GM12878 (cell line): ENCODE measurements at regions not wholly inside any gene's neighbourhood (a gene's known extent, or its start where the extent isn't known, plus 50 kb on each side); places are given as distances from the start of the nearest gene placed in this dataset.

Experiments used
- ATAC-seq: fragments of 200-7000 bp; cut with Tn5 transposase; 3 replicates; pipeline ENCODE4 v1.9.1; 2020; ENCODE audit warnings: mild to moderate bottlenecking, moderate library complexity
- BruUV-seq: library from RNA; stranded (reverse); fragments of 400-500 nt; replicated peaks from 2 replicates; lab custom pipeline; 2021; lab: Mats Ljungman, UMichigan
- CTCF ChIA-PET: fragments of 300-600 bp; sonication (Branson Sonifier 250); formaldehyde crosslinking; extraction: SDS; loops from one replicate; lab custom pipeline; 2021; ENCODE audit warnings: inconsistent platforms; lab: Yijun Ruan, JAX
- POLR2A ChIA-PET: fragments of 350-600 bp; formaldehyde crosslinking; extraction: SDS; loops from one replicate; lab custom pipeline; 2021; ENCODE audit warnings: inconsistent platforms; lab: Charles Lee
- RAD21 ChIA-PET: fragments of 300-600 bp; sonication (Branson Sonifier 250); formaldehyde crosslinking; loops from one replicate; lab custom pipeline; 2023; ENCODE audit warnings: antibody characterized with exemption; ENCODE audit not compliant: unreplicated experiment; lab: Charles Lee
- SMC1A ChIA-PET: fragments of 300-600 bp; sonication (Branson Sonifier 250); formaldehyde crosslinking; loops from one replicate; lab custom pipeline; 2023; ENCODE audit not compliant: unreplicated experiment, uncharacterized antibody; lab: Charles Lee
- DNase-seq: peaks from one replicate; pipeline ENCODE4 v3.0.0-alpha.2; 2011; ENCODE audit warnings: low read depth, low spot score
- FAIRE-seq: peaks from 3 replicates; lab custom pipeline; 2011; peaks lifted over from hg19 to GRCh38; lab: Jason Lieb, UNC
- H2AFZ ChIP-seq: 2 replicates; pipeline ENCODE4 v1.6.0; 2011; ENCODE audit warnings: low read depth, low read length, control low read depth; ENCODE audit not compliant: control insufficient read depth
- H3K27ac ChIP-seq: 2 replicates; pipeline ENCODE4 v1.5.1; 2011; ENCODE audit warnings: control low read depth; ENCODE audit not compliant: control insufficient read depth, insufficient read depth
- H3K27me3 ChIP-seq, 2 experiments: replicated peaks in 1 of 2; 2 replicates each; pipeline versions ENCODE4 v1.6.0 to v1.6.1; 2011; ENCODE audit warnings: low read length in 1 of 2; ENCODE audit not compliant: control insufficient read depth in 2 of 2, insufficient read depth in 2 of 2
- H3K36me3 ChIP-seq, 2 experiments: 2 replicates each; pipeline ENCODE4 v1.5.1; 2011; ENCODE audit warnings: low read length in 1 of 2; ENCODE audit not compliant: control insufficient read depth in 2 of 2, insufficient read depth in 2 of 2
- H3K4me1 ChIP-seq: 2 replicates; pipeline ENCODE4 v1.6.1; 2011; ENCODE audit warnings: mild to moderate bottlenecking, low read length, moderate library complexity, mixed read lengths; ENCODE audit not compliant: control insufficient read depth, insufficient read depth
- H3K4me2 ChIP-seq: 2 replicates; pipeline ENCODE4 v1.6.0; 2011; ENCODE audit warnings: control low read depth; ENCODE audit not compliant: control insufficient read depth, insufficient read depth
- H3K4me3 ChIP-seq: fragments of 200-600 bp; sonication (generic); 2 replicates; pipeline ENCODE4 v1.5.1; 2016
- H3K79me2 ChIP-seq: 2 replicates; pipeline ENCODE4 v1.6.0; 2011; ENCODE audit warnings: low read length; ENCODE audit not compliant: control insufficient read depth, insufficient read depth
- H3K9ac ChIP-seq: 2 replicates; pipeline ENCODE4 v1.8.0; 2011; ENCODE audit warnings: low read length, control low read depth, mixed read lengths; ENCODE audit not compliant: control insufficient read depth, insufficient read depth
- H3K9me3 ChIP-seq: replicated peaks from 3 replicates; pipeline ENCODE4 v1.5.1; 2011; ENCODE audit warnings: mild to moderate bottlenecking, low read length; ENCODE audit not compliant: control insufficient read depth, insufficient read depth
- H4K20me1 ChIP-seq: 2 replicates; pipeline ENCODE4 v1.6.0; 2011; ENCODE audit not compliant: control insufficient read depth, insufficient read depth
- BCLAF1 ChIP-seq: fragments of 450-650 bp; IDR thresholded peaks from 2 replicates; pipeline ENCODE4 v1.6.1; 2017; ENCODE audit warnings: antibody characterized with exemption, mild to moderate bottlenecking, moderate library complexity
- CBX5 ChIP-seq: sonication (generic); IDR thresholded peaks from 2 replicates; pipeline ENCODE4 v1.6.1; 2016; ENCODE audit warnings: low read depth, moderate library complexity, mild to moderate bottlenecking, inconsistent platforms
- CREB1 ChIP-seq: IDR thresholded peaks from 2 replicates; pipeline ENCODE4 v1.6.1; 2012; ENCODE audit warnings: low read depth, mild to moderate bottlenecking, inconsistent platforms
- E2F4 ChIP-seq: IDR thresholded peaks from 2 replicates; pipeline ENCODE4 v1.6.1; 2012; ENCODE audit warnings: low read depth, low read length, improper control_type of control experiment
- JUND ChIP-seq: IDR thresholded peaks from 2 replicates; pipeline ENCODE4 v1.6.1; 2012; ENCODE audit warnings: low read depth, mild to moderate bottlenecking, low read length, improper control_type of control experiment, moderate library complexity
- KDM1A ChIP-seq: fragments of 200-600 bp; sonication (generic); IDR thresholded peaks from 2 replicates; pipeline ENCODE4 v1.6.1; 2016; ENCODE audit warnings: borderline replicate concordance
- MYC ChIP-seq: IDR thresholded peaks from 2 replicates; pipeline ENCODE4 v1.6.1; 2011; ENCODE audit warnings: mild to moderate bottlenecking, low read length, moderate library complexity, inconsistent platforms; ENCODE audit not compliant: insufficient read depth, insufficient replicate concordance, insufficient read length, severe bottlenecking
- POLR2A ChIP-seq: IDR thresholded peaks from 2 replicates; pipeline ENCODE4 v1.6.1; 2011; ENCODE audit warnings: low read depth, mild to moderate bottlenecking, low read length
- RAD21 ChIP-seq: IDR thresholded peaks from 2 replicates; pipeline ENCODE4 v1.6.1; 2011; ENCODE audit warnings: mild to moderate bottlenecking, low read depth, low read length, moderate library complexity; ENCODE audit not compliant: insufficient read depth
- SREBF1 ChIP-seq: IDR thresholded peaks from 2 replicates; pipeline ENCODE4 v1.6.1; 2012; ENCODE audit warnings: mild to moderate bottlenecking, low read length
- SUPT20H ChIP-seq: IDR thresholded peaks from 2 replicates; pipeline ENCODE4 v1.6.1; 2011; ENCODE audit warnings: low read depth, mild to moderate bottlenecking, low read length, moderate library complexity, borderline replicate concordance; ENCODE audit not compliant: control insufficient read depth
- ZBTB40 ChIP-seq: fragments of 450-650 bp; IDR thresholded peaks from 2 replicates; pipeline ENCODE4 v1.6.1; 2016; ENCODE audit warnings: mild to moderate bottlenecking, moderate library complexity, borderline replicate concordance
- ZNF592 ChIP-seq: fragments of 450-650 bp; IDR thresholded peaks from 2 replicates; pipeline ENCODE4 v1.6.1; 2017; ENCODE audit warnings: mild to moderate bottlenecking, moderate library complexity
- WGBS: methylation state at CpG from one replicate; pipeline ENCODE4 v1.1.6; 2016; ENCODE audit warnings: low lambda C conversion rate; ENCODE audit not compliant: insufficient replicate concordance, insufficient coverage; ENCODE audit errors: missing lambda C conversion rate; 5-methylcytosine and 5-hydroxymethylcytosine counted together
- in situ Hi-C: fragments of 300-500 bp; cut with MboI; formaldehyde crosslinking; loops from 9 replicates; pipeline ENCODE4 v1.14.3; 2018; ENCODE audit warnings: mixed read lengths
- intact Hi-C: fragments of 100-400 bp; cut with micrococcal nuclease; formaldehyde crosslinking; loops from one replicate; pipeline ENCODE4 v1.14.2; 2022; ENCODE audit not compliant: unreplicated experiment

- Histone ChIP-seq H2AFZ (no peak overlapping the region), H4K20me1 (no peaks in the 10 kb centered on the region), H3K9me3 (no peaks in the 10 kb centered on the region), H3K4me1 (no peaks in the 10 kb centered on the region), H3K4me3 (no peak overlapping the region), H3K27ac (no peak overlapping the region), H3K9ac (no peak overlapping the region), H3K27me3 (no peaks in the 10 kb centered on the region; a peak in 1 of 4 replicates), H3K36me3 (no peaks in the 10 kb centered on the region), H3K4me2 (no peak overlapping the region), H3K79me2 (no peaks in the 10 kb centered on the region)
- FAIRE-seq (no peak), DNase-seq (no peak), ATAC-seq (no peak)
- POLR2A ChIA-PET, result no interaction called here
- WGBS, result 33% methylated on average over 4 of the region's 4 CpGs
- intact Hi-C loops, result no loop called here
- SMC1A ChIA-PET, result no interaction called here
- in situ Hi-C loops, result no loop called here
- CTCF ChIA-PET, result no interaction called here
- RAD21 ChIA-PET, result no interaction called here
- no TSS peak for BruUV-seq
- TF ChIP-seq MYC (no peak), SUPT20H (no peak), ZNF592 (no peak), POLR2A (no peak), RAD21 (no peak), CBX5 (no peak), BCLAF1 (no peak), ZBTB40 (no peak), E2F4 (no peak), KDM1A (no peak), SREBF1 (no peak), JUND (no peak), CREB1 (no peak)
Measured at GRCh38 chr16:48969611-48970010, 312.0 kb downstream of the CBLN1 start.
